B cell (primary cell): ENCODE measurements at regions not wholly inside any gene's neighbourhood (a gene's known extent, or its start where the extent isn't known, plus 50 kb on each side); places are given as distances from the start of the nearest gene placed in this dataset.

Experiments
- CTCF ChIP-seq: fragments of 200-600 bp; IDR thresholded peaks from one replicate; pipeline ENCODE4 v1.8.0; 2022; ENCODE audit warnings: antibody characterized with exemption, mild to moderate bottlenecking
- EZH2 ChIP-seq: IDR thresholded peaks from 2 replicates; pipeline ENCODE4 v1.6.1; 2012; ENCODE audit warnings: borderline replicate concordance, low read depth, mild to moderate bottlenecking, moderate library complexity, low read length; ENCODE audit not compliant: insufficient read depth, poor library complexity, severe bottlenecking

- TF ChIP-seq CTCF (no peak), EZH2 (no peak)
Observed at GRCh38 chr4:24093446-24093845, 203.6 kb upstream of the PPARGC1A start.
